Middle frontal gyrus (tissue), 1 donor: ENCODE measurements at regions not wholly inside any gene's neighbourhood (a gene's known extent, or its start where the extent isn't known, plus 50 kb on each side); places are given as distances from the start of the nearest gene placed in this dataset.

Source experiments
- DNase-seq: peaks from one replicate; pipeline ENCODE4 v3.0.0-alpha.2; 2015; ENCODE audit warnings: low spot score; ENCODE audit errors: extremely low spot score

DNA sequence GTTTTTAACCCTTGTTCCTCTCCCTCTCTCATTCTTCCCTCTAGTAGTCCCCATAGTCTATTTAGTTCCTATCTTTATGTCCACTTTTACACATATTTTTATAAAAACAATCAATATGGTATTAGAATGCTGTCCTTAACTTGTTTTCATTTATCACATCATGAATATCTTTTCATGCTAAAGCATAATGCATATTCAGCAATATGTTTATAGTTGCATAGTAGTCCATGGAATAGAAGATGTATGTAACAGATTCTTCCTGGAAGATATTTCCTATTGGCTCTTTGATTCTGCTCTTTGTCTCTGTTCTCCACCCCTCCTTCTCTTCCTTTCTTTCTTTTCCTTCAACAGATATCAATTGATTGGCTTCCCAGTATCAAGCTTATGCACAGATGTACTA, 1047.1 kb upstream of the TENM4 start:
- DNase-seq, result no peak

DNA sequence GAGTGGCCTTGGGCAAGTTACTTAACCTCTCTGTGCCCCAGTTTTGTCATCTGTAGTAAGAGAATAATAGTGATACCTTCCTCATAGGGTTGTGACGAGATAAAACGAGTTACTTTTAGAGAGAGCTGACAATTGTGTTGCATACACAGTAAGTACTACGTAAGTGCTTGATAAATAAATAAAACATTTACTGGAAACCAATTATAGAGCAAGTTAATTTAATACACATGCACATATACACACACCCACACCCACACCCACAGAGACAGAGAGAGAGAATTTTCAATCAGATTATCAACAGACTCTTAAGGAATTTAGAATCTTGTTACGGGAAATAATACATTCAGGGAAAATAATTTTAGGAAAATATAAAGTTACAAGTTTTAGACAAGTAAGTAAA, 1045.8 kb upstream of the TENM4 start:
- no peak for DNase-seq

DNA sequence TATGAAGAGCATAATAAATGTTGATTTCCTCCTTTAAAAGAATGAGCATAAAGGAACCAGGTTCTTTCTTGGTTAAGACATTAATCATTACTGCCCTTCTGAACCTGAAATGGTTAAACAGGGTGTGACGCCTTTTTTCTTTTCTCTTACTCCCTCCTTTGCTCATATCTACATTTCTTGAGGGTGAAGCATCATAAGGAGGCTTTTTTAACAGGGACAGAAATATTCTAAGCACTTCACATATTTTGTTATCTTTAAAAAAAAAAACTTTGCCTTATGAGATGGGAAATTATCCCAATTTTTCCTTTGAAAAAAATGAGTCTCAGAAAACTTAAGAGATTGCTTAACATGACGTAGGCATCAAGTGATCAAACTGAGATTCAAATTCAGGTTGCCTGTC, 1036.3 kb upstream of the TENM4 start:
- DNase-seq, result no peak

DNA sequence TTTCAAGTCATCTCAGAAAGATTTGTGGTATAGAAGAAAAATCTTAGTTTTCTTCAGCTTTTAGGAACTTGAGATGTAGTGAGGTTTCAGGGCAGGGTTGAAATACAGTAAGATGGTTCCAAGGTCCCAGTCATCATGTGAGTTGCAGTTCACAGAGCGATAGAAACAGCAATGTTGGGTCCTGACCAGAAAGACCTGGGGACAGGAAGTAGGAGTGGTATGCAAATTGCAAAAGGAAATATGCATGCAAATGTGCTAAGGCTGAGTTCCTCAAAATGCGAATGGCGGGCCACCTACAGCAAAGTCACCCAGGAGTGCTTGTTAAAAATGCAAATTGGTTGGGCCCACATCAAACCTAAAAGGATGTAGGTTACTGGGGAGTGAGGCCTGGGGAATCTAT, 1032.7 kb upstream of the TENM4 start:
- DNase-seq, result no peak

DNA sequence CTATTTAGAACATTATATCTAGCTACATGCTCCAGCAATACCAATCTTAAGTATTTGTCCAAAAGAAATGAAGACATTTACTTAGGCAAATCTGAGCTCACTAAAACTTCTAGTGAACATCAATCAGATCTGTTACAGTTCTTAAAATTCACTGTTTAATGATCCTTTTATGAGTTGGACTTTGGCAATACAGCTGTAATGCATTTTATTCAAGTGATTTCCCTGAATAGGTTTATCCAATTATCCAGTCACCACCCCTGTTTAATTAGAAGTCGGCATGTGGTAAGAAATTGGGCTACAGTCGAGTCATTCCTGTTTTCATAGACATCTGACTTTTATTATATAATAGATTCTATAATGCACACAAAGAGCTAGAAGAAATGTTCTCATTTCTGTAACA, 1029.0 kb upstream of the TENM4 start:
- no peak for DNase-seq

DNA sequence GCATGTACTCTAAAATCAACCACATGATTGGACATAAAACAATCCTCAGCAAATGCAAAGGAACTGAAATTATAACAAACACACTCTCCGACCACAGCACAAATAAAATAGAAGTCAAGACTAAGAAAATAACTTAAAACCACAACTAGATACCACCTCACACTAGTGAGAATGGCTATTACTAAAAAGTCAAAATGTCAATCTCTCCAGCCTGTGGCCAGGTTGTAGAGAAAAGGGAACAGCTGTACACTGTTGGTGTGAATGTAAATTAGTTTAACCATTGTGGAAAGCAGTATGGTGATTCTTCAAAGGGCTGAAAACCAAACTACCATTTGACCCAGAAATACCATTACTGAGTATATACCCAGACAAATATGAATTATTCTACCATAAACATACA, 1025.7 kb upstream of the TENM4 start:
- no peak for DNase-seq

DNA sequence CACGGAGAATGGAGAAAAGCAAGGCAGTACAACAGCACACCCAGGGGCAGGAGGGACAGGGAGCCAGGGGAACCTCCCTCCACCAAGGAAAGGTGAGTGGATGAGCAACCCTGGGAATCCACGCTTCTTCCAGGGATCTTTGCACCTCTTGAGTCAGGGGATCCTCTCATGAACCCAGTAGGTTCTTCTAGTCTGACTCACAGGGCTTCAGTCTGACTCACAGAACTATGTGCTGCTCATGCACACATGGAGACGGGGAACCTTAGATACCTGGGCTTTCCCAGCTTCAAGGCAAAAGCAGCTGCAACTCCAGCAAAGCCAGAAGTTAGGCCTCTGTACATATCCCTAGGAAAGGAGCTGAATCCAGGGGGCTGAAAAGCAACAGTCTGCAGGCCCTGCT, 1021.4 kb upstream of the TENM4 start:
- no peak for DNase-seq

DNA sequence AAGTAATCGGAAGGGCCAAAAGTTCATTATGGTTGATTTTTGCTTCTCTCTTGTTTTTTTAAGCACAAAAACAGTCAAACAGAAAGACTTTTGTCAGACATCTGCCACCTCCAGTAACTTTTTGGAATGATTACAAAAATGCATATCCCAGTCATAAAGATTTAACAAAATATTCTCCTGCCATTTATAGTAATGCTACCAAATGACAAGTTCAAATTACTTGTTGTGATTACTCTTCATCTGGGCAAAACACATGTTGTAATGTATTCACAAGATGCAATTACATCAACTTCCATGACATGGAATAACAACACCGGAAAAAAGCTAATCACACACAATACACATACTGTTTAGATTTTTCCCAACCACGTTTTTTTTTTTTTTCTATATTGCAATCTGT, 1017.5 kb upstream of the TENM4 start:
- no peak for DNase-seq

DNA sequence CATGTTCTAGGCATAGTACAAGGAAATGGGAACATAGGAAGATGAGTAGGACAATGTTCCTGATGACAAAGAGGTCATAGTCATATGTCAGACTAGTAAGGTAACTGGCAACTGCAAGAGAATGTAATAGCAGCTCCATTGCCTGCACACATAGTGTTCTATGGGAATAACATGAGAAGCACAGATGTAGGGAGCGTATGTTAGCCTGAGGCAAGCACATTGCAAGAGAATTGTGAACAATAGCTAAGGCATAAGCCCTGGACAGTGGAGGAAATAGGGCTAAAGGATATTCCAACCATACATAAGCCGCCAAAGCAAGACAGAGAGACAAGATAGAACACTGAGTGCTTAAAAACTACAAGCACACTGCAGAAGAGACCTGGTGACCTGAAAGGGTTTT, 1017.0 kb upstream of the TENM4 start:
- no peak for DNase-seq

DNA sequence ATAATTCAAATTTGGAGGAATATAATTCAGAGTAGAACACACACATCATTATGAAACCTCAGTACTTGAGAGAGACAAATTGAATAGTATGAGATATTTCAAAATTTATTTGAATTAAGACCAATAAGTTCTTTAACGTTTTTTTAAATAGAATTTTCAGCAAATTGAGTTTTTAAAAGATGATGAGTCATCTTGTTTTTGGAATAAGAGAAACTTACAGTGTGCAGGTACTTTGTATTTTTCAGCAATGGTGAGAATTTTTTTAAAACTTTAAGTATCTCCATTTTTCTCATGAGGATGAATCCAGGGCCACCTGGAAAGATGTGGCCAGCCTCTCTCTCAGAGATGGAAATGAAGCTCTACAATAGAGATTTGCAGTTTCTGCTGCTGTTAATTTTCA, 1015.0 kb upstream of the TENM4 start:
- DNase-seq, result no peak

DNA sequence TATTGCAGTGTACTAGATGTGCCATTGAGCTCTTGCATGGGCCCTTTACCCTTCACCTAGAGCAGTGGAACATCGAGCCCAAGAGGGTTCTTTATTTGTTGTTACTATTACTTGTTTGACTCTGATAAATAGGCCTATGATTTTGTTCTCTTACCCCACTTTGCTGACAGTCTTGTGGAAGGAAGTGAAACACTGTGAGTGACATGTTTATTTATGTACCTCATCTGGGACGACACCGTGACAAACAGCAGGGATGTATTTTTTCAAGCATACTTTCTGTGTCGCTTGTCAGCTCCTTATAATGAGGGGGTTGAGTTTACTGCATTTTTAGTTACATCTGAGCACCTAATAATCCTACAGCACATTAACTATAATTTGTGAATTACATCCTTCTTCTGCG, 1010.3 kb upstream of the TENM4 start:
- DNase-seq, result no peak

DNA sequence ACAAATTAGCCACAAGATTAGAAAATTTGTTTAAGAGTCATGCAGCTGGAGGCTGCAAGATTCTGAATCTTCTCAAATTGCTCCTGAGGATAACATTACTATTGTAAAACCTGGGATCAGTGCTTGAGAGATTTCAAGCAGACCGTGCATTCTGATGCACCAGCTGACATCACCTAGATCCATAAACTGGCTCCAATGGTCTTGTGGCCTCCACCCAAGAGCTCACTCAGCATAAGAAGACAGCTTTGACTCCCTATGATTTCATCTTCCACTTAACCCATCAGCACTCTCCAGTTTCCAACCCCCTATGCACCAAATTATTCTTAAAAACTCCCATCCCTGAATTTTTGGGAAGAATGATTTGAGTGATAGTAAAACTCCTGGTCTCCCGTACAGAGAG, 1007.9 kb upstream of the TENM4 start:
- no peak for DNase-seq

DNA sequence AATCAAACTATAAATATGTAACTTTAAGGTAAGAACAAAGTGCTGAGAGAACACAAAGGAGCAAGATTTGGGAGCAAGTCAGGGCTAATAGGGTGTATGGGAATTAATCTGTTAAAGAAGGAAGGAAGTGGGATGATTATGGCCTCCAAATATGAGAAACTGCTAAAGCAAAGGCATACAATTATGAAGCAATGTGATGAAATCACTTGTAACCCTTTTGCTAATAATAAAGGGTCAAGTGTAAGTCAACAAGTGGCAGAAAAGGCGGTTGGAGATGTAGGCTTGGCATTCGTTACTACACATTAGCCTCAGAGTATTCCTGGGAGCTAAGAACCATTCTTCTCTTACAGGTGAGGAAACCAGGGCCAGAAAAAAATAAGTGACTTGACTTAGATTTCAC, 1002.3 kb upstream of the TENM4 start:
- no peak for DNase-seq

DNA sequence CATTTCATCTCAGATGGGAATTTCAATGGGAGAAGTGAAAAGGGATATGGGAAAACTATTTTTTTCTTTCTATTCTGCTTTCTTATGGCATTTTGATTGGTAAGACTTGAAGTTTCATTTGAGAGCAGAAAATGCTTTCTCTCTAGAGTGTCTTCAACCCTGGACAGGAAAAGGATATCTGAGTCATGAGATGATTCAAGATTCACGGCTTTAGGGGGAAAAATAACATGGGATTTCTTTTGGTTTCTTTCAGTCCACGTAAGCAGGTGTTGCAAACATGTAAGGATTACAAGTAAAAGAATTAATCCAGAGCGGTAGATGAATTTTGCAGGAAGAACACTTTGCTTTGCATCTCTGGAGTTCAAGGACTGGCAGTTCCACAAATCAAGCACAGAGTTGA, 1001.0 kb upstream of the TENM4 start:
- no peak for DNase-seq

DNA sequence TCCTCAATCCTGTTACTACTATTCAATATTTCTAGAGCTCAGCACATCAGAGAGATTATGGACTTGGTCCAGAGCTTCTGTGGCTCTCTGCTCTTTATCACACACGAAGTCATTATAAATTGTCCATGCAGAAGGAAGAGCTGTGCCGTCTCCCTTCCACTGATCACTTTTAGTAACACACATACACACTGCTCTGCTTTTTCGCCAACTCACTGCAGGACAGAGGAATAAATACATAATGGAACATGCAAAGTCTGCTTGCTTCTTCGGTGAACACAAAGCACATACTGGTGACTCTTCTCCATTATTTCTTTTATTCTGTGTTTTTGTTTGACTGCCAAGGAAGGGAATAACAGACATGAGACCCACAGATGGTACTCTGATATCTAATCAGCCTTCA, 1000.0 kb upstream of the TENM4 start:
- no peak for DNase-seq

DNA sequence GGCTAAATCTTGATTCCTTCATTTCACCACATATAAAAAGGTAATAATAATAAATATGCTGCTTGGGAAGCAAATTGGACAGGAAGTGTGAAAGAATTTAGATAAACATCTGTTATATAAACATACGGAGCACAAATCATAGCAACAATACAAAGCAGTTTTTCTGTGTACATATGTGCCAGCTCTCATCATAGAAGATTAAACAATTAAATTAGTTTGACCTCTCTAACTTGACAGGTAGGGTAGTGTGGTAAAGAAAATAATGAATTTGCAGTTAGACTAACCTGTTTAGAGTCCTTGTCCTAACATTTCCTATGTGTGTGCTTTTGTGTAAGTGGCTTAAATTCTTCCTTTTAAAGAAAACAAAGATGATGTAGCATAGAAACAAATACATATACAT, 995.7 kb upstream of the TENM4 start:
- DNase-seq, result no peak

DNA sequence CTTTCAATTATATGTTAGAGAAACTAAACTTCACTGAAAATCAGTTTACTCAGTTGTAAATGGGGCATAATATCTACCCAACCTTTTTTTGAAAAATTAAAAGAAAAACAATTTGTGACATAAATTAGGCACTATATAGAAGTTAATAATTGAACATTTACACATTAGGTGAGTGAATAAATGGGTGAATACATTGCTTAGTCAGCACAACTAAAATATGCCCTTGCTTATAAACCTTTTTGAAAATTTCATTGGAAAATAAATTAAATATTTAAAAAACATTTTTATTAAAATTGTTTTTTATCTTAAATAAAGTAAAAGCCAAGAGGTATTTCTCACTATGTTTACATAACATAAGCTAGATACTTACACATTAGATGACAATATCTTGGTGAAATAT, 994.5 kb upstream of the TENM4 start:
- no peak for DNase-seq

DNA sequence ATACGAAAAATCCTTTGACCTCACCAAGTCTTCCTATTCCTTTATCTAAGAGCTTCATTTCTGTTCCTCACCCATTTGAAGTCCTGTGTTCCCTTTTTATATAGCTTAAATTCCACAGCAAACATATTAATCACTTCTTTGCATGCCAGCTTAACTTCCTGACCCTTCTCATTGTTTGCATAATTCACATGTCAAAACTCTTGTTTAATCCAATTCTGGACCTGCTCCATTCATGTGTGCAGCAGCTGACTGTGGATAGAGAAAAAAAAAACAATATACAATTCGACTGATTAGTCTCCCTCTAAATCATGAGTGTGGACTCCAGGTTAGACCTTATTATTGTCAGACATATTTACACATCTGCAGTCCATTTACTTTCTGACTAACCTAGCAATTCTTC, 991.2 kb upstream of the TENM4 start:
- DNase-seq, result no peak

DNA sequence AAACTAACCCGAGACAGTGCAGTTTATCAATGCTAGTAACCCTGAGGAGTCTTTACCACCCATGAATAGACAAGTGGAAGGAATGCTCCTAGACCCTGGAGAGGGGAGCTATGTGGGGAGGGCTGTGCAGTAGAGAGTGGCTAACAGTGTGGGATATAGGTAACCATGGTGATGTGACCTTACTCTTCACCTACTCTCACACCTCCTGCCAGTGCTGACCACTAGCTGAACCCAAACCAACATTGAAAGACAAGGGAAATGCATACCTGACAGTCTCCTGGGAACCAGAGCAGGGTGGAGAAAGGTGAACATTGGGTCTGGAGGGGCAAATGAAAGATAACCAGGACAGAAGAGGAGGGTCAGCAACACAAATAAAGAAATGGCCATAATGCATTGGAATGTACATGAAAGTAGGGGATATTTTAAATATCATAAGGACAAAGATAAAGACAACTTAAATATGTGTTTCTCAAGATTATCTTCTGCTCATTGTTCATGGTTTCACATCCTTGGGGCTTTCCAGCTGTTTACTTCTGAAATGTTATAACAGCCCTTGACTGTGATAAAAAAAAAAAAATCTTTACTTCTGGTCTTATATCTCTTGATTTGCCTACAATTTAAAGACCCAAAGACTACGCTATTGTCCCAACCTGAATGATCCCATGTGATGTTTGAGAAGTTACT, 983.3 kb upstream of the TENM4 start:
- DNase-seq, result no peak

DNA sequence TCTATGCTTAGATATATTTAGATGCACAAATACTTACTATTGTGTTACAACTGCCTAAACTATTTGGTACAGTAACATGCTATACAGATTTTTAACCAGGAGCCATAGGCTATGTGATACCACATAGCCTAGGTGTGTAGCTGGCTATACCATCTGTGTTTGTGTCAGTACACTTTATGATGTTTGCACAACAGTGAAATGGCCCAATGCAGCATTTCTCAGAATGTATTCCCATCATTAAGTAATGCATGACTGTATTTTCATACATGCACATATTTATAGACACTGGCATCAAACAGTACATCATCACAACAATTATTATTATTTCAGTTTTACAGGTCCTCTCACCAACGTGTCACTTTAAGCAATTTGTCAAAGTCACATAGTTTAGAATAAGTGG, 979.5 kb upstream of the TENM4 start:
- no peak for DNase-seq

DNA sequence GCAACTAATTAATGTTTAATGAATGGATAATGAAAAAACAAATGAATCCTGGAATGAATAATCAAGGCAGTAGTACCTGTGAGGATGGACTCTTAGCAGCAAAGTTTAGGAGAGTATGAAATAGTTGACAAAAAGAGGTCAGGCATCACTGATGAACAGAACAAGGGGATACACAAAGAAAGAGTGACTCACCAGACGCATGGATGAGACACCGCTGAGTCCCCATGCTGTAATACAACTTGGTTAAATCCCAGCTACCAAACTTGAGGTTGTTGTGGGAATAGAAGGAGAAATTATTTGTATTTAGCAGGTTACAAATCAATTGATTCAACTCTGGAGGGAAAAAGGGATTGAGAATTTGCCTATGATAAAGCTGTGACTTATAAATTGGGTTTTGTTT, 976.9 kb upstream of the TENM4 start:
- DNase-seq, result no peak

DNA sequence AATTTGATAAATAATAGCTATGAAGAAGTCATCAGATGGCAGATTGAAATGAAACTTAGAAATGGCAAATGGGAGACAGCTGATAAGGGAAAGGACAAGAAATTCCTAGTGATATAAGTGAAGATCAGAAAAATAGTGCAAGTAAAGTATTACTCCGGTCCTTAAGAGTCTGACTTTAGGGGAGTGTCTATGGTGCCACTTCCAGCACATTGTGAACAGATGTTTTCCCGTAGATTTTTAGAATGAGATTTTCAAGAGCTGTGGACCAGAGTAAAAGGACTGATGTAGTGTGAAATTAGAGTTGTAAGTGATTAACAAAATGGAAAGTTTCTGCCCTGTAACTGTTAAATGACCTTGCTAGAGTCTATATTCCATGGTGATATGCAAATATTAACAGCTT, 974.8 kb upstream of the TENM4 start:
- no peak for DNase-seq

DNA sequence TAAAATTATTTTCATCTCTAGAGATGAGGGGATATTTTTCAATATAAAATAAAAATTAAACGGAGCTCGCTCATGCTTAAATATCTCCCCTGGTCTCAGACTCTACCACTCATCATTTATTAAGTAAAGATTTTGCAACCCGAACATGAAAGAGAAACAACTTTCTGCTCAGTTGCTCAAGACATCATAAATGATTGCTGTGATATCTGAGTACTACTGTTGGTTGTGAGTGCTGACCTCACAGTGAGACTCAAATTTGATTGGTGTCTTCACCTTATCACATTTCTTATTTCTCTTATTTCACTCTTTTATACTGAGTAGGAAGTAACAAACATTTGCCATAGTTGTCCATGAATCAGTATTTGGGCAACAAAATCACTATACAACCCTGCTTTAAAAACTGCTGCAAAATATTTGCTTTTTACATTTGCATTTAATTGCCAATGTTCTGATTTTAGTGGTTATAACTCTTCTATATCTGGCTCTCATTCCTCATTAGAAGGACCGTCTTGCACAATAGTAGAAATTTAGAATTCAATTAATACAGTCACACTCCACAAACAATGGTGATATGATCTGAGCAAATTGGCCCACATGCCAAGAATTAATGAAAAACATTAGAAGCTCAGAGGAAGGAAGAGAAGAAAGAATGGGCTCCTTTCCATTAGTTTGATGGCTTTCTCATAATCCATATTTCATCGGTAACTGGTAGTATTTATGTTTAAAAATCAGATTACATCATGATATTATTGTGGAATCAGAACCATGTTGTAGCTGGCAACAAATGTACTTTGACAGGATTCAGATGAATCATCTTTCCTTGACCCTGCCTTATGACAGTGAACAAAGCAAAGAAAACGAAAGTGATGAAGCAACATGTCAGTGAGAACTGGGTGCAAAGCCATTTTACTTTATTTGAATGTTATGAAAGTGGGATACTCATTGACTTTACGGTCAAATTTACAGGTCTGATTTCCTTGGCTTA, 973.6 kb upstream of the TENM4 start:
- no peak for DNase-seq
